HUES6 (cell line): ENCODE measurements at regions not wholly inside any gene's neighbourhood (a gene's known extent, or its start where the extent isn't known, plus 50 kb on each side); places are given as distances from the start of the nearest gene placed in this dataset.

ENCODE experiments used
- H3K27ac ChIP-seq: 2 replicates; pipeline ENCODE4 v1.7.0; 2013; ENCODE audit warnings: low read depth, mild to moderate bottlenecking, low read length, inconsistent platforms
- H3K27me3 ChIP-seq: 2 replicates; pipeline ENCODE4 v1.6.1; 2013; ENCODE audit warnings: low read length; ENCODE audit not compliant: control insufficient read depth, insufficient read depth
- H3K36me3 ChIP-seq: 2 replicates; pipeline ENCODE4 v1.6.1; 2013; ENCODE audit warnings: low read length; ENCODE audit not compliant: control insufficient read depth, insufficient read depth
- H3K4me1 ChIP-seq: 2 replicates; pipeline ENCODE4 v1.6.1; 2013; ENCODE audit warnings: low read length; ENCODE audit not compliant: control insufficient read depth, insufficient read depth
- H3K4me3 ChIP-seq: 2 replicates; pipeline ENCODE4 v1.5.1; 2013; ENCODE audit warnings: low read depth, low read length
- H3K9ac ChIP-seq: one replicate; pipeline ENCODE4 v1.6.1; 2013; ENCODE audit warnings: mild to moderate bottlenecking, low read length
- H3K9me3 ChIP-seq: 2 replicates; pipeline ENCODE4 v1.6.1; 2013; ENCODE audit warnings: low read depth, low read length; ENCODE audit not compliant: control insufficient read depth, insufficient read depth

- Histone ChIP-seq H3K36me3 (no peaks in the 10 kb centered on the region), H3K9me3 (peaks cover 5% of the 10 kb centered on the region; the same call in 1 of the 2 replicates), H3K4me3 (no peak overlapping the region), H3K4me1 (no peaks in the 10 kb centered on the region), H3K27ac (no peak overlapping the region), H3K27me3 (no peaks in the 10 kb centered on the region), H3K9ac (no peak overlapping the region)
Measured at GRCh38 chr1:95551201-95551600, 317.2 kb downstream of the RWDD3 start.

- Histone ChIP-seq H3K9me3 (peaks cover 20% of the 10 kb centered on the region), H3K4me3 (no peak overlapping the region), H3K27ac (no peak overlapping the region), H3K9ac (no peak overlapping the region), H3K4me1 (no peaks in the 10 kb centered on the region), H3K27me3 (no peaks in the 10 kb centered on the region), H3K36me3 (no peaks in the 10 kb centered on the region)
Measured at GRCh38 chr1:95553595-95553994, 319.6 kb downstream of the RWDD3 start.

GRCh38 chr1:95554408-95554807 is 320.4 kb downstream of the RWDD3 start:
- Histone ChIP-seq H3K36me3 (no peaks in the 10 kb centered on the region), H3K9me3 (peaks cover 27% of the 10 kb centered on the region), H3K4me3 (no peak overlapping the region), H3K27me3 (no peaks in the 10 kb centered on the region), H3K9ac (no peak overlapping the region), H3K27ac (no peak overlapping the region), H3K4me1 (no peaks in the 10 kb centered on the region)

GRCh38 chr1:95558791-95559190 is 324.8 kb downstream of the RWDD3 start:
- Histone ChIP-seq H3K27me3 (no peaks in the 10 kb centered on the region), H3K9me3 (peaks cover 29% of the 10 kb centered on the region), H3K4me3 (no peak overlapping the region), H3K27ac (no peak overlapping the region), H3K4me1 (no peaks in the 10 kb centered on the region), H3K36me3 (no peaks in the 10 kb centered on the region), H3K9ac (no peak overlapping the region)

- H3K27me3 ChIP-seq, result no peaks in the 10 kb centered on the region
- no peaks in the 10 kb centered on the region for H3K4me1 ChIP-seq
- H3K9ac ChIP-seq, result no peak overlapping the region
- peaks cover 22% of the 10 kb centered on the region for H3K9me3 ChIP-seq
- H3K36me3 ChIP-seq, result no peaks in the 10 kb centered on the region
- no peak overlapping the region for H3K27ac ChIP-seq
- H3K4me3 ChIP-seq, result no peak overlapping the region
Measured at GRCh38 chr1:95561346-95561745, 327.3 kb downstream of the RWDD3 start.

GRCh38 chr1:95562230-95562629 is 328.2 kb downstream of the RWDD3 start:
- no peak overlapping the region for H3K9ac ChIP-seq

GRCh38 chr1:95572002-95572401 is 338.0 kb downstream of the RWDD3 start:
- Histone ChIP-seq H3K36me3 (no peaks in the 10 kb centered on the region), H3K4me3 (no peak overlapping the region), H3K4me1 (no peaks in the 10 kb centered on the region), H3K27ac (no peak overlapping the region), H3K9me3 (no peaks in the 10 kb centered on the region), H3K9ac (no peak overlapping the region), H3K27me3 (no peaks in the 10 kb centered on the region)

More at GRCh38 chr1:95562230-95562629, 328.2 kb downstream of the RWDD3 start:
- Histone ChIP-seq H3K27ac (no peak overlapping the region), H3K9me3 (peaks cover 19% of the 10 kb centered on the region), H3K36me3 (no peaks in the 10 kb centered on the region), H3K4me1 (no peaks in the 10 kb centered on the region), H3K4me3 (no peak overlapping the region), H3K27me3 (no peaks in the 10 kb centered on the region)

- H3K9me3 ChIP-seq, result no peaks in the 10 kb centered on the region
- no peaks in the 10 kb centered on the region for H3K4me1 ChIP-seq
- H3K9ac ChIP-seq, result no peak overlapping the region
- H3K4me3 ChIP-seq, result no peak overlapping the region
- H3K36me3 ChIP-seq, result no peaks in the 10 kb centered on the region
- H3K27ac ChIP-seq, result no peak overlapping the region
- no peaks in the 10 kb centered on the region for H3K27me3 ChIP-seq
Measured at GRCh38 chr1:95572962-95573361, 339.0 kb downstream of the RWDD3 start.

GRCh38 chr1:95575291-95575690 is 341.3 kb downstream of the RWDD3 start:
- Histone ChIP-seq H3K27me3 (no peaks in the 10 kb centered on the region), H3K4me3 (no peak overlapping the region), H3K9me3 (no peaks in the 10 kb centered on the region), H3K27ac (no peak overlapping the region), H3K4me1 (no peaks in the 10 kb centered on the region), H3K36me3 (no peaks in the 10 kb centered on the region), H3K9ac (no peak overlapping the region)

- no peaks in the 10 kb centered on the region for H3K36me3 ChIP-seq
- H3K27ac ChIP-seq, result no peak overlapping the region
- H3K4me1 ChIP-seq, result peaks cover 13% of the 10 kb centered on the region
- H3K4me3 ChIP-seq, result no peak overlapping the region
- H3K27me3 ChIP-seq, result no peaks in the 10 kb centered on the region
- H3K9ac ChIP-seq, result no peak overlapping the region
- no peaks in the 10 kb centered on the region for H3K9me3 ChIP-seq
Measured at GRCh38 chr1:95578462-95578861, 344.5 kb downstream of the RWDD3 start.

GRCh38 chr1:95582191-95582590 is 348.2 kb downstream of the RWDD3 start:
- H3K9ac ChIP-seq, result no peak overlapping the region
- H3K4me1 ChIP-seq, result peaks cover 18% of the 10 kb centered on the region
- H3K4me3 ChIP-seq, result no peak overlapping the region
- no peak overlapping the region for H3K27ac ChIP-seq
- no peaks in the 10 kb centered on the region for H3K27me3 ChIP-seq
- no peaks in the 10 kb centered on the region for H3K9me3 ChIP-seq
- no peaks in the 10 kb centered on the region for H3K36me3 ChIP-seq

GRCh38 chr1:95582746-95583145 is 348.7 kb downstream of the RWDD3 start:
- H3K9ac ChIP-seq, result no peak overlapping the region
- no peaks in the 10 kb centered on the region for H3K36me3 ChIP-seq
- peaks cover 18% of the 10 kb centered on the region for H3K4me1 ChIP-seq
- H3K9me3 ChIP-seq, result no peaks in the 10 kb centered on the region
- H3K27me3 ChIP-seq, result no peaks in the 10 kb centered on the region
- no peak overlapping the region for H3K4me3 ChIP-seq
- H3K27ac ChIP-seq, result no peak overlapping the region
